Colon (tissue), 2 donors: ENCODE measurements at regions not wholly inside any gene's neighbourhood (a gene's known extent, or its start where the extent isn't known, plus 50 kb on each side); places are given as distances from the start of the nearest gene placed in this dataset.
"Not testable (repeated sequence)": the region's sequence is repeated elsewhere in the genome, so short reads cannot be mapped to it uniquely, and the experiment has no call there.

Experiments
- FAIRE-seq: peaks from 2 replicates; lab custom pipeline; 2012; peaks lifted over from hg19 to GRCh38; lab: Jason Lieb, UNC
- donor health status: control.
- donor health status: control.

DNA sequence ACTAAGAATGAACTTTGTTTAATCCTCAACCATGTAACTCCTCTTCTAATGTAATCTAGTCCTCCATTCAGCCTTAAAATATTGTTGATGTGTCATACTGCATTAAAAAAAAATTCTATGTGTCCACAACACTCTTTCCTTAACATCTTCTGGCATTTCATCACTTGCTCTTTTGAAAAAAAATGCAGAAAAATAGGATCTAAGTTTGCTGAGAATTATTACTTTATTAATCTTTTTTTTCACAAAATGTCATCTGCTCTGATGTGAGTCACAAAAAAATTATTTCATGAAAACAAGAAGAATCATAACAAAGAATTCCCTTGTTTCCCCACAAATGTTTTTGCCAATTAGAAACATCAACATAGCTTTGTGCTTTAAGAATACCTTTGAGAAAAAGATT, 410.1 kb upstream of the MGAT4C start:
- no peak for FAIRE-seq

DNA sequence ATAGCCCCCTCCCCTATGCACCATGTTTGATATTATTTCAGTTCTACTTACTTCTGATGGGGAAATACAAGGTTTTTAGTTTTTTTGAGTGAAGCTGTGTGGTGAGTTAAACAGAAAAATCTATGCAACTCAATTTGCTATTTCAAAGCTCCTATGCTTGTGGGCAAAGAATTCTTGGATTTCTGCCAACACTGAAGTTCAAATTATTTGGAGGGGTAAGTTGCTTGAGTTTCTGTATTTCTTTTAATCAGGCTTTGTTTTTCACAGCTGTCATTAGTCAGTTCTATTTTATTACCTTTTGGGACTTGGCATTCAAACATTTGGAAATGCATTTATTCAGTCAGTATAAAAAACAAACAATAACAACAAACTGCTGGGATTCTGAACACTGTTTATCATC, 407.5 kb upstream of the MGAT4C start:
- no peak for FAIRE-seq

DNA sequence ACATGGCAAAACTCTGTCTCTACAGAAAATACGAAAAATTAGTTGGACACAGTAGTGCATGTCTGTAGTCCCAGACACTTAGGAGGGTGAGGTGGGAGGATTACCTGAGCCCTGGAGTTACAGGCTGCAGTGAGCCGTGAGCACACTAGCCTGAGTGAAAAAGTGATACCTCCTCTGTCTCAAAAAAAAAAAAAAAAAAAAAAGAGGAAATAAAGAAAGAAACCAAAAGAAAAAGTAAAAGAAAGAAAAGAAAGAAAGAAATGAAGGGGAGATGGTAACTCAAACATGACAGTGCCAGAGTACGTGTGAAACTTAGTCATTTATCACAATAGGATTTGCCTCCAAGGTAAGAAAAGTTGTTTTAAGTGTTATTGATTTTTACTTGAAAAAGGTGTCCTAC, 407.0 kb upstream of the MGAT4C start:
- no peak for FAIRE-seq

DNA sequence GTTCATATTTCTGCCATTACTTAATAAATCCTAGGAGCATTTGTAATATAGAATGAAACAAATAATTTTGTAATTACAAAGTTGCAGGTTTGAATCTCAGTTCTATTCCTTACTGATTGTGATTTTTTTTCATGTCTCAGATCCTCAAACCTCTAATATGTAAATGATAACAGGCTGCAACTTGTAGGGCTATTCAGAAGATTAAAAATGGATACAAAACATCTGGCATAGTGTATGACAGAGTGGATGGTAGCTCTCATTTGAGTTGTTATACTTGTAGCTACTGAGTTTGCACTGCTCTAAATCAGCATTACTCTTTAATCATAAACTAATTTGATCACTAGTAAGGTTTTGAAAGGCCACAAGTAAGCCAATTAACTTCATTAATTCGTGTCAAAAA, 406.3 kb upstream of the MGAT4C start:
- FAIRE-seq: no peak

DNA sequence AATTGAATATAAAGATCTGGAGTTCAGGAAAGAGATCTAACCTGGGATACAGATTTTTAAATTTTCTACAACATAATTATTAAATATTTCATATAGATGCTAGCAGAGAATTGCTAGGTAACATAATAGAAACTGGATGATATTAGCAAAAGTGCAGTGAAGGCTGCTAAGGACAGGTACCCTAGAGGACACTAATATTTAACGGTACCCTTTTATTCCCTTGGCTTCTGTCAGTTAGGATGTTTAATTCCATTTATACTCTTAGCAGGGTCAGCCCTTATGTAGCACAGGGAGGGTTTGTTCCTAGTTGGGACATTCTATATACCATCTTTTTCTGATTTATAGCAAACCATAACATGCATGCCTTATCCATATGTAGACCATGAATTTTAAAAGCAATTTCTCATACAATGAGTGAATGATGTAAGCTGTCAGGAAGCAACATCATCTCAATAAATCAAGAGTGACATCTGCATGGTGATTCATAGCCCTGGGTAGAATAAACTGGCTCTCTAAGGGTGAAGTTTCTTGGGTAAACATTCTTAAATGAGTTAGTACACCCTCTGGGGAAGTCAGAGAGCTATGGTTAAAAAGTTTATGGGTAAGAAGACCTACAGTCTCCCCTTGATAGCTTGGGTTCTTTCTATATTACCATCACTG, 404.4 kb upstream of the MGAT4C start:
- no peak for FAIRE-seq

DNA sequence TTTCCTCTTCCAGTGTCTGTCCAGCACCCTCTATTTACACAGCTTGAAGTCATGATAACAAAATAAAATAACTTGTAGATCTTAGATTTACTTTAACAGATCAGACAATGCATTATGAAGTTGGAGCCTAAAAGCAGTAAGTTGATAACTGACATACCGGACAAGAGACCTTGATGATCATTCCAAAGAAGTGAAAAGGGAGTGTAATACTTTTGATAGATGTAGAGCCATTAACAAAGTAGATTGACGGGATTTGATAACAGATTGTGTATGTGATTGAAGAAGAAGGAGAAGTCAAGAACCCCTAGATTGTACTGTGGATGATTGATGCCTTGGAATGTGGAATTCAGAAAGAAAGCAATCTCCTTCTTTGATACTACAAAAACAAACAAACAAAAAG, 403.8 kb upstream of the MGAT4C start:
- FAIRE-seq: no peak

DNA sequence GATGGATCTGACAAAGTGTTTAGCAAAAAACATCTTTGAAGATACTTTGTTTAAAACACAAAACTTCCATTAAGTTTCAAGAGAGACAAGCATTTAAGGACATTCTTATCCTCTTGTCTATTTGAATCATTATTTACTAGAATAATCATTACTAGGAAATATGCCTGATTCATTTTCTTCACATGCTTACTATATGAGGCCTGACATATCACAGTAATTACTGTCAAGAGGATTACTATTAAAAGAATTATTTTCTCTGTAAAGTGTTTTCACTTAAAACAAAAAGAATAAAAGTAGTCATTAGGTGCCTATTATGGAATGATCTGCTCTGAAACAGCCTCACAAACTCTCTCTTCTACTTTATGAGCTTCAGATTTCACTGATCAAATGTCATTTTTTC, 402.1 kb upstream of the MGAT4C start:
- FAIRE-seq: no peak

DNA sequence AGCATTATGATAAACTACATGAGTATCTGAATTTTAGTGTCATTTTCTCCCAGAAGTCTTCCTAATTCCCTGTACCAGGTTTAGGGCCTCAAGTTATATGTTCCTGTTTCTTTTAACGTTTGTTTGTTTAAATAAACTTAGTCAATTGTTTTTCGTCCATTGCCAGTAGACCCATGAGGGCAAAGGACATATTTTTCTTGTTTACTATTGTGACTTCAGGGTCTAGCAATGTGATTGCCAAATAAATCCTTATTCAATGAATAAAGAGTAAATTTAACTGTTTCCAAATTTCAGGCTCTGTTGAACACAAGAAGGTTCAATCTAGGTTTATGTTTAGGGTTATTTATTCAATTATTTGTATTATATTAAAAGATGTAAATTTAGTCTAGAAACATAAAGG, 391.6 kb upstream of the MGAT4C start:
- no peak for FAIRE-seq

DNA sequence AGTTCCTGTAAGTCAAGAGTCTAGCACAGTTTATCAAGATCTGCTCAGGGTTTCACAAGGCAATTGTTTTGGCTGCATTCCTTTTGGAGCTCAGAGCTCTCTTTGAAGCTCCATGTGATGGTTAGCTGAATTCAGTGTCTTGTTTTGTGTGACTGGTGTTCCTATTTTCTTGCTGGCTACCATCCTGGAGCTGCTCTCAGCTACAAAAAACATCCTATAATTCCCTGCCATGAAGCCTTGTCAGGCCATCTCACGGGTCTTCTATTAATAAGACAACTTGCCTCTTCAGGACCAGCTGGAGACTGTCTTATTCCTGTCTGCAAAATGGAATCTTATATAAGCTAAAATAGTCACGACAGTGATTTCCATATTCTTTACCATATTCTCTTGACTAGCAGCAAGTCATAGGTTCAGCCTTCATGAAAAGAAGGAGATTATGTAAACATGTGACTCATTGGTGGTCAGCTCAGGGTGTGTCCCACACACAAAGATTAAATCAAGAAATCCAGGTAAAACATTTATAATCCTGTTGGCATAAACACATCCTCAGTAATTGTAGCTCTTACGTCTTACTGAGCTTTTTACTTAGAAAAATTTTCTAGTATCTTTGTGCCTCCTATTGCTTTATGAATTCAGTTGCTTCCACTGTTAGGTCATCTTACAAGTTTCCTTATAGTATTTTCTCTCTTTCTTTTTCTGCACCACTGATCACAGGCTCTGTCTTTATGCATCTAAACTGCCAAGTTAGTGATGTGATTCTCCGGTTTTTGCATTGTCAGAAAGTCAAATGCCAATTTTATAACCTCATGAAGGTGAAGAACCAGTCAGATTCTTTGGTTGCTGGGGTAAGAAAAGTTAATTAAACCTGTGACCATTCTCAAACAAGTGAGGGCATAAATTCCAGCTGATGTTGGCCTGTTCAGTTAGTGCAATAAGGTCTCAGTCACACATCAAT, 378.5 kb upstream of the MGAT4C start:
- FAIRE-seq: no peak

DNA sequence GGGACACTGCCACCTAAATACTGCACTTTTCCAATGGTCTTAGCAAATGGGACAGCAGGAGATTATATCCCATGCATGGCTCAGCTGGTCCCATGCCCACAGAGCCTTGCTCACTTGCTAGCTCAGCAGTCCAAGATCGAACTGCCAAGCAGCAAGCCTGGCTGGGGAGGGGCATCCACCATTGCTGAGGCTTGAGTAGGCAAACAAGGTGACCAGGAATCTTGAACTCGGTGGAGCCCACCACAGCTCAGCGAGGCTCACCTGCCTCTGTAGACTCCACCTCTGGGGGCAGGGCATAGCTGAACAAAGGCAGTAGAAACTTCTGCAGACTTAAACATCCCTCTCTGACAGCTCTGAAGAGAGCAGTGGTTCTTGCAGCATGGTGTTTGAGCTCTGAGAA, 370.8 kb upstream of the MGAT4C start:
- no peak for FAIRE-seq

DNA sequence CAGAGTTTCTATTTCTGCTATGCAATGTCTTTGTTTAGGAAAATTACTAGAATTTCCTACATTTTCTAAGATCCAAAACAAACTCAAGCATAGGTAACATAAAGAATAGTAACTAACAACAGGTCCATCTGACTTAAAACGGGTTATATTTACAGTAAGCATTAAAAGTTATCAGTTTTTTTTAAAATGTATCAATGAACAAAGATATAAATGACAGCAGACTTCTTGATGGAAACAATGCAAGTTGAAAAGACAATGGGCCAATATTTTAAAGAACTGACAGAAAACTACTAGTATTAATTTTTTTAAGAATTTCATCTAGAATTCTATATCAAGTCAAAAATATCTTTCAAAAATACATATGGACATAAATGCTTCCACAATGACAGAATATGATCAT, 367.1 kb upstream of the MGAT4C start:
- no peak for FAIRE-seq

DNA sequence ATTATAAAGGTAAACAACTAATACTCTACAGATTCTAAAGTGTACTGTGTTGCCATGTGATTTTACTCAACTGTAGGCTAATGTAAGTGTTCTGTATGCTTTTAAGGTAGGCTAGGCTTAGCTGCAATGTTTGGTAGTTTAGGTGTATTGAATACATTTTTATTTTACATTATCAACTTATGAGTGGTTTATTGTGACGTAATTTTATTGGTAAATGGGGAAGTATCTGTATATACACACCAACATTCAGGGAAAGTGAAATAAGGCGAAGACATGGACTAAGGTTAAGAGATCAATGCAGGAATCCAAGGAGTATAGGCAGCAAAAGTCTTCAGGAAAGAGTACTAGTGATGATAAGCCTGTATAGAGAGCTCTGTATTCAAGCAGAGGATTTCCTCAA, 365.8 kb upstream of the MGAT4C start:
- FAIRE-seq: no peak

DNA sequence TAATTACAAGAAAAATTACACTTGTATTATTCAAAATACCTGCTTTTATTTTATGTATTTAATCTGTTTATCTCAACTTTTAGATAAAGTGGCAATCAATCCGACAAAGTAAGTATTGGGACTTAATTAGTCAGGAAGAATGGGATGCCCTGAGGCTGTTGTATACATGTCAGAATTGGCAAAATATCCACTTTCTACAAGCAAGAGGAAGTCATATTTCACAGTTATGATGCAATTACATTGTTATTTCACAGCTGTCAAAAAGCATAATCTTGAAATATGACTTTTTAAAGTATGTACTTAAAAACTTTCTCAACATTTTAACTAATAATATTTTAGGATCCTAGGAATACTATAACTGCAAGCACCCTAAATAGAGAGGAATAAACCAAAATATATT, 357.1 kb upstream of the MGAT4C start:
- no peak for FAIRE-seq

DNA sequence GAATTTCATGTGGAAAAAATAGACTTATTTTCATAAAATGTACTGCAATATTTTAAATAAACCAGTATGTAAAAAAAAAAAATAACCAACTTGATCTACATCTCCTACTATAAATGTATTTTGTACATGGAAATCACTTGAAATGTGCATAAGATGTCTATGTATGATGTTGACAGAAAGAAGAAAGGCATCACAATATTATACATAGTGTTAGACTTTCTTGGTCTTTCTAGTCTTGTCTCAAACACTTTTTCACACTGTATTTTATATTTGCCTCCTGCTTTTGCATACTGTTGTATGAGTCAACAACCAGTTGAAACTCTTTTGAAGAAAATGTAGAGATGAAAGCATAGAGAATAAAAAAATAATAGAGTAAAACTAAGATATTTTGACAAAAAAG, 352.4 kb upstream of the MGAT4C start:
- no peak for FAIRE-seq

DNA sequence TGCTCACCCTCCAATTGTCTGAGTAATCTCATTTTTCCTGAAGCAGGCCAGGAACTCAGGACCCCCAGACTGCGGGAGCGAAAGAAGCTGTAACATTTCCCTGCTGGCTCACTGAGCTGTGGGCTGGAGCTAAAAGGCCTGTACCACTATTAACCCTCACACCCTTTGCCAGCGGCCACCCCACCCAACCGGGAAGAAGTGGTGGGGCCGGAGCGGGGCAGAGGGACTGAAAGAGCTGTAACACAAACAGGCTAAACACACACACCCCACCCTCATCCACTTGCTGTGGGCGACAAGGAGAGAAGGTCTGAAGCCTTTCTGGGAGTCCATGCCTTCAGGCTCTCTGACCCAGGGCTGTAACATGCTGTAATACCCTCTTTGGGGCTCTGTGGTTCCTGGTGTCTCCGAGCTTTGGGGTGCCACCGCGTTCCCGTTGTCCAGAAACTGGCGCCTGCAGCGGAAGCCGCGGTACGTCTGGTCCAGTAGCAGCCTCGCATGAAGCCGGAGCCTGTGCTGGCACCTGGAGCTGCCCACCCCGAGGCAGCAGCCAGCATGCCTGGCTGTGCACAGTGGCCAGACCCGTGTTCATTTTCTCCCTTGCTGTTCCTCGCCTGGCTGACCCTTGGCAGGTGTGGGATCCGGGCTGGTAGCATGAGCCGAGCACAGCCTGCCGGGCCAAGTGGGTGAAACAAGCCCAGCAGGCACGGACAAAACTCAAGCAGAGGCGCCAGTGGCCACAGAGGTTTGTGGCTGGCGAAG, 345.5 kb upstream of the MGAT4C start:
- FAIRE-seq: no peak

DNA sequence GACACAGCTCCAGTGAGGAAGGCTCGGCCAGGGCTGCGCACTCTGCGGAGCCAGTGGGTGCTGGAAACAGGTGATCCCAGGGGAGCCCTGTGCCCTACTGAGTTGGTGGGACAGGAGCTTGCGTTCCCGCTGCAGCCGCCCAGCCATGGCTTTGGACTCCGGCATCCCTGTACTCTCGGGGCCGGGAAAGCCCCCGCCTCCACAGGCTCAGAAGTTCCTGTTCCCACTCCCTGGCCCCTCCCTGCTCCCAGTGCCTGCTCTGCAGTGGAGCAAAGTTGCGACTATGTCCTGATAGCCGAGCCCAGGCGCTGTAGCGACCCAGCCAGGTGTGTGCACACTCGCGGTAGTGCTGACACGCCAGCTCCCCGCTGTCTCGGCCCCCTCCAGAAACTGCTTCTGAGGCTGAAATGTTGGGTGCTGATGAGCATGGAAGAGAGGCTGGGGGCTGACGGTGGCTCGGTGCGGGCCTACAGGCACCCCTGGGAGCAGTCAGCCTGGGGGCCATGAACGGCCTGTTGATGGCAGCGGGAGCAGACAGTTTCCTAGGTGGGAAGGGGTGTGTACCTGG, 344.6 kb upstream of the MGAT4C start:
- no peak for FAIRE-seq

DNA sequence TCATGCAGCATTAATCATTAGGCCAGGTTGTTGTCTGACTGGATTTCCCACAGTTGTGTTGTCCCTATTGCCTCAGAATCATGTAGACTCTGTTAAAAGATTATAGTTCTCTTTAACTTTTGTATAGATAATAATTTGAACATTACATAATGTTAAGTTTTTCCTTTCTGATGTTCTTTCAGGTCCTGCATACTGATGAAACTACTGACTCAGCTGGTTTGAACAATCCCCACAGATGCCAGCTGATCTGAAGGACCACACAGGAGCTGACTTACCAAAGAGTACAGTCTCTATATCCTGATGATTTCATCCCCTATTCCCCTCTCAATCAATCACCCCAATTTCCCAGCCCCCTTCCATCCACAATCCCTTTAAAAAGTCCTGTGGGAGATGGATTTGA, 341.2 kb upstream of the MGAT4C start:
- no peak for FAIRE-seq

DNA sequence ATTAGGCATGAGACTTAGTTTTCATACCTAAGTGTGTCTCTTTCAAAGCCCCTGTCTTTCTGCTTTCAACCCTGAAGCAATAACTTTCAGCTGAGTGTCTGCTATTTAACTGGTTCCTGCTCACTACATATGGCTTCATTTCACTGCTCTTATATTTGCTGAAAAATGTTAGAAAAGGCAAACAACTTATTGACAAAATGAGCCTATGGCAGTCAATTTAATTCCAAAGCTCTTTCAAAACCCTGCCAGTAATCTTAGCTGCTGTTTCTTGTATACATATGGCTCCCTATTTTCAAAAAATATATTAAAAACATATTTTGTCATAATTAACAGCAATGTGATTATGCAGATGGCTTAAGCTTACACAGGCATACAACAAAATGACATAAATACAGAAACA, 334.1 kb upstream of the MGAT4C start:
- no peak for FAIRE-seq

DNA sequence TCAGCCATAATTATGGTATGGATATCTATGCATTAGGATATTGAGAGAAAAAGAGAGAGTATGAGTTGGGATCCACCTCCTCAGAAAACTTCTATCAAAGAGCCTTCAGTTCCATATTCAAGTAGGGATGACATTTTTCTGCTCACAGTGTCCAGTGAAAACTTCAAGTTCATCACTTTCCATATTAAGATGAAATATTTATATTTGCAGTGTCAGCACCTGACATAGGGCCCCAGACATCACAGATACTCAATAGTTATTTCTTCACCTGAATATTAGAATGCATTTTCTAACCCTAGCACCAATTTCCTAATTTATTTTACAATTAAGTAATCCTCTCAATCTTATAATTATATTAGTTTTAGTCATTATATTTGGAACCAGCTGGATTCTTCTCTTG, 318.0 kb upstream of the MGAT4C start:
- no peak for FAIRE-seq

DNA sequence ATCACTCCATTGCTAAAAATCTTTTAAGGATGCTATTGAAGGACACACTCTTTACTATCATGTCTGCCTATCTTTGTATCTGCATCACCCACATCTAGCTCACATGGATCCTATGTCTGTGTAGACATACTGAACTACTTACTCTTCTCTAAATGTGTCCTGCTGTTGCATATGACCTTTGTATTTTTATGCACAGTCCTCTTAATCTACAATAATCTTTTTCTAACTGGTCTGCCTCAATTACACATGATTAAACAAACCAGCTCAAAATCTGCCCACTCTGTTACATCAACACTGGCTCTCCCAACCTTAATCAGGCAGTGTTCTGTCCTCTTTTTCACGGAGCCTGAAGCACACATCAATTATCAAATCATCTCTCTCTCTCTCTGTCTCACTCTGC, 316.3 kb upstream of the MGAT4C start:
- FAIRE-seq: no peak

DNA sequence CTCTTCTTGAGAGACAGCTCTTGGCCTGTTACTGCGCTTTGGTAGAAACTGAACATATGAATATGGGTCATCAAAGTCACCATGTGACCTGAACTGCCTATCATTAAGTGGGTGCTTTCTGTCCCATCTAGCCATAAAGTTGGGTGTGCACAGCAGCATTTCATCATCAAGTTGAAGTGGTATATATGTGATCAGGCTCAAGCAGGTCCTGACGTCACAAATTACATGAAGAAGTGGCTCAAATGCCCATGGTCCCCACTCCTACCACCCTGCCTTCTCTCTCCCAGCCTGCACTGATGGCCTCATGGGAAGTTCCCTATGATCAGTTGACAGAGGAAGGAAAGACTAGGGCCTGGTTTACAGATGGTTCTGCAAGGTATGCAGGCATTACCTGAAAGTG, 308.8 kb upstream of the MGAT4C start:
- no peak for FAIRE-seq

DNA sequence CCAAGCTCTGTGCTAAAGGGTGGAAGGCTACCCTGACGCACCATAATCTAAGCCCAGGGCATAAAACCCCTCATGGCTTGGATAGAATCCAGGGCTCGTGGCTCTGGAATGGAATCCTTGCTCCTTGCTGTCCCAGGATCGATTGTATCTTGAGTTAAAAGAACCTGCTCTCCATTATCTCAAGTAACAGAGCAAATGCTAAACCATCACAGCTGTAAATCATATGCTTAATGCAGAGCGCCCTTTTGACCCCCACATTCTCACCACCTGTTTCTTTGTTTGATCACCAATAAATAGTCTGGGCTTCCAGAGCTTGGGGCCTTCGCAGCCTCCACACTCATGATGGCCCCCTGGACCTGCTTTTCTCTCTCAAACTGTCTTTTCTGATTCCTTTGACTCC, 299.3 kb upstream of the MGAT4C start:
- FAIRE-seq: not testable (repeated sequence)

DNA sequence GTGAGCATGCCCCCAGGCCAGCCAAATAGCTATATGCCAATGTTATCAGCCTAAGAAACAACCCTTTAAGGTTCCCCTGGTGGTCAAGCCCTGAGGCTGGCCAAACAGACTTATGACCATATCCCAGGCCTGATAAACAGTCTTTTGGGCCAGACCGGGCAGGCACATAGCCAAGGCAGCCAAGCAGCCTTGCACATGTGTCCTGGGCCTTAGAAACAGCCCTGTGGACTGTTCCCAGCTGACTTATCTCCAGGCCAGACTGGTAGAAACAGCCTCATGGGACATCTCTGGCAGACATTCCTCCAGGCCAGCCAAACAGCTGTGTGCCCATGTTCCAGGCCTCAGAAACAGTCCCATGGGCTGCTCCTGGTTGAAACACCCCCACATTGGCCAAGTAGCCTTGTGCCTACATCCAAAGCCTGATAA, 295.0 kb upstream of the MGAT4C start:
- no peak for FAIRE-seq
